ENCODE measurements at regions not wholly inside any gene's neighbourhood (a gene's known extent, or its start where the extent isn't known, plus 50 kb on each side); places are given as distances from the start of the nearest gene placed in this dataset.

DNA sequence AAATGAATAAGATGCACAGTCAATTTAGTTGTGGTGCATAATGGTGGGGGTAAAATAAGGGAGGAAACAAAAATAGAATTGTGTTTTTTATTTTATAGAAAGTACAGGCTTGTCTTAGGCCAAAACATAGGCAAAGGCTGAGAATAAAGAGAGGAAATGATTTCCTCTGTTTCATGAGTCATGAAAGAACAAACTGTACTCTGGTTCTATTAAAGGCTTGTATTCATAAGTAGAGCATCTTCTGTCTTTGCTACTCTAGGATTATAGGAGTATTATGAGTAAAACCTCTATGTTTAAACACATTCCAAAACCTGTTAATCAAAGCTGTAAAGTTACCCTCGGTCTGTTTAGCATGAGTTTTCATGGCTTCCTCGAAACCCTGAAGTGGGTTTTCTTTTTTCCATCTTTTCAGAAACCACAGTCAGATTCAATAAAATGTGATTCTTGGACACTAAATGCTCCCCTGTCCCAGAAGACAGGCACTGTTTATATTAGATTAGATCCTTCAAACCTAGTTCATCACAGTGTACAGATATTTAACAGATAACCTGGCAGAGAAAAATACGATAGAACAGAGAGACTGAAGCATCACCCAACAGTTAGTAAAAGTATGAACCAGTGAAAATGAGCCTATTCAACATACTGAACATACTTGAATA, 473.9 kb upstream of the CYLC2 start:
- TF ChIP-seq EZH2 (IDR thresholded peaks at IDR 0.05; ENCODE audit: low read depth) = no peak
- no peak for TF ChIP-seq CTCF (conservative IDR thresholded peaks at IDR 0.05)
